ENCODE measurements at regions not wholly inside any gene's neighbourhood (a gene's known extent, or its start where the extent isn't known, plus 50 kb on each side); places are given as distances from the start of the nearest gene placed in this dataset.
"Not testable (repeated sequence)": the region's sequence is repeated elsewhere in the genome, so short reads cannot be mapped to it uniquely, and the experiment has no call there.

DNA sequence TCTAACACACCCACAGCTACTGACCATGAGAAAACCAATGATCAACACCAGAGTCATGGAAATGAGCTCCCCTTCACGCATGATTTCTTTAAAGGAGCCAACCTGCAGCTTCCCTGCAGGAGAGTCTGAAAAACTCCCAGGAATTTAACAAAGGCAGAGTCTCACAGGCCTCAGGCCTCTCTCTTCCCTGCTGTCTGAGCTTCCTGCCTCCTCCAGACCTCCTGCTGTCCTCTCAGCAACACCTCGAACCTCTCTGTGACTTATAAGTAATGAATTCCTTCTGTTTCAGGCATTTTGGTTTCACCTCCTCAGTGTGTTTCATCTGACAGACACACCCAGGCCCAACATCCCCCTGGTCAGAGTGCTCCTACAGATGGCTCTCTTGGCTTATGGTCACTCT lies 1044.4 kb downstream of the UQCRFS1 start:
- DNase-seq = no peak

DNA sequence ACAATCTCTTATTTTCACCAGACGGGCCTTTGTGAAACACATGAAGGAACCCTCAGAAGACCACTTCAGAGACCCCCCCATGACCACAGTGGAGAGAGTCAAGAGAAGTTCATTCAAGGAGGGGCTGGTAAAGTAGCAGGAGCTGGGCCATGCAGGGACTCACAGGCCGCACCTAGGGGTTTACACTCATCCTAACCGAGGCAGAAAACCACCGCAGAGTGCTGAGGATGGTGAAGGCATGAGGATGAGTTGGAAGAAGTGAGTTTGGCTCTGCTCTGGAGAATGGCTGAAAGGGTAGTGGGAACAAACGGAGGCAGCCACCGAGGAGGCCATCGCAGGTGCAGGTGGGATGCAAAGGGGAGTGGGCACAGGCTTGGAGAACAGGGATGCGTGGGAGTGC lies 1046.9 kb downstream of the UQCRFS1 start:
- no peak for DNase-seq

GRCh38 chr19:28164214-28164613 lies 1048.7 kb downstream of the UQCRFS1 start:
- DNase-seq = no peak

GRCh38 chr19:28159065-28159464 lies 1053.9 kb downstream of the UQCRFS1 start:
- no peak for DNase-seq

GRCh38 chr19:28155265-28155664 lies 1057.7 kb downstream of the UQCRFS1 start:
- DNase-seq = no peak

DNA sequence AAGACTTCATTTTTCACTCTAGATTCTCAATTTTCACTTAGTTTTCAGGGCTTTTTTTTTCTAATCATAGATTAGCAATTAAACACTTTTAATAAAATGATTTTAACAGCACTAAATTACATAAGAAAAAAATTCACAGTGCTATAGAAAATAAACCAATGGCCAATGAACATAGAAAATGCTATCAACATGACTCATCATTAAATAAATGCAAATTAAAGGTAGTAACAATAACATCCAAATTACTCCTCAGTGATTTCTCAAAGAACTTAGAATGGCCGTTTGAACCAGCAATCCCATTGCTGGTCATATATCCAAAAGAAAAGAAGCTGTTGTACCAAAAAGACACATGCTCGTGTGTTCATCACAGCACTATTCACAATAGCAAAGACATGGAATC lies 1058.9 kb downstream of the UQCRFS1 start:
- DNase-seq = no peak

GRCh38 chr19:28153123-28153522 lies 1059.8 kb downstream of the UQCRFS1 start:
- DNase-seq = no peak

DNA sequence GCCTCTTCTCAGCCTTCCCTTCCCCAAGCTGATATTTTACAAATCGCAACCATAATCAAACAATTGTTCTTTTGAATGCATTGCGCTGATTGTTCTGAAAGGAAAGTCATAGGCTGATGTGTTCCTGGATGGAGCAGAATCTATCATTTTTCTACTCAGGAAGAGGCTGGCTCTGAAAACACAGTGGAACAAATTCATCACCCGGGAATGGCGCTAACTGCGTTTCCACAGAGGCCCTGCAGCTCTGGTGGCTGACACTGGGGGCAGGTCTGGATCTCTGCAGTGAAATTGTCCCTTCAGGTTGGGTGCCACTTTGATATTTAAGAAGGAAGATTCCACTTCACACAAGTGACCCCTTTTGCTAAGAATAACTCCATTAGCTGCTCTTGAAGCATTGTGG lies 1060.8 kb downstream of the UQCRFS1 start:
- DNase-seq = no peak

- no peak for DNase-seq
Observed at GRCh38 chr19:28150129-28150528, 1062.8 kb downstream of the UQCRFS1 start.

DNA sequence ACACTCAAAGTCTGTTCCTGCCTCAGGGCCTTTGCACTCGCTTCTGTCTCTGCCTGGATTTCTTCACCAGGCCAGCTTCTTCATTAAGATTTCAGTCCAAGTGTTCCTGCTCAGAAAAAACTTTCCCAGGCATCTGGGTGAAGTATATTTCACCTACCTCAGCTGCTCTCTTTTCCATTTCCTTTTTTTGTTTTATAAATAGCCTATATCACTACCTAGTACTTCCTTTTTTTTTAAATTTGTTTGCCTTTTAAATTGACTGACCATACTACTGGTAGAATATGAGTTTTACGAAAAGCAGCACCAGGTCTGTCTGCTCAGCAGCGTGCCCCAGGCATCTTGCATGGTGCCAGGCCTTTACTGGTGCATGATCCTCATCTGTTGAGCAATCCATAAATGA lies 1064.4 kb downstream of the UQCRFS1 start:
- DNase-seq = no peak

GRCh38 chr19:28142258-28142657 lies 1070.7 kb downstream of the UQCRFS1 start:
- DNase-seq = no peak

- DNase-seq = no peak
Observed at GRCh38 chr19:28140201-28140600, 1072.8 kb downstream of the UQCRFS1 start.

- no peak for DNase-seq
Observed at GRCh38 chr19:28137772-28138171, 1075.2 kb downstream of the UQCRFS1 start.

DNA sequence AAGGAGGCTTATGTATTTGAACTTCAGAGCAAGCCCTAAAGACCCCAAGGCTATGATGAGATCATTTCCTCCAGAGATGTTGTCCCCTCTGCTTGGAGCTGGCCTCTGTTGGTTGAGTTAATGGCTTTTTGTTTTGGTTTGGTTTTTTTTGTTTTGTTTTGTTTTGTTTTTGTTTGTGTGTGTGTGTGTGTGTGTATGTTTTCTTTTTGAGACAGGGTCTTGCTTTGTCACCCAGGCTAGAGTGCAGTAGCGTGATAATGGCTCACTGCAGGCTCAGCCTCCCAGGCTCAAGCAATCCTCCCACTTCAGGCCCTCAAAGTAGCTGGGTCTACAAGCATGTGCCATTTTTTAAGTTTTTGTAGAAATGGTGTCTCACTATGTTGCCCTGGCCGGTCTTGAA lies 1076.2 kb downstream of the UQCRFS1 start:
- DNase-seq = no peak

- DNase-seq = no peak
Observed at GRCh38 chr19:28135825-28136224, 1077.1 kb downstream of the UQCRFS1 start.

DNA sequence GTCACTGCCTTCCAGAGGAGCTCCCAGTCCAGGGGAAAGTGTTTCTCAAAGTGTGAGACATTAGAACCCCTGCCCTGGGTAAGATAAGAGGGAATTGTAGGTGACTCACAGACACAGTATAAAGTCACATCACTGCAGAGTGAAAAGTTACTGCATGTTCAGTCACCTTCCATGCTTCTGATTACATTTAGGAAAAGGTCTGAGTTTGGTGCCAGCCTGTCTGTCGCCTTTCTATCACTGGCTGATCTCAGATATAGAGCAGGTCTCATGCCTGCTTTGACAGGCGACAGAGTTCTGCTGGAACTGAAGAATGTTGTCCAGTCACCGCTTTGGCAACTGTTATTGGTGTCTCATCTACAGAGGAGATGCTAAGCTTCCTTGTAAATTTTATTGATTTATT lies 1078.6 kb downstream of the UQCRFS1 start:
- DNase-seq = no peak

GRCh38 chr19:28130881-28131280 lies 1082.1 kb downstream of the UQCRFS1 start:
- DNase-seq = not testable (repeated sequence)

DNA sequence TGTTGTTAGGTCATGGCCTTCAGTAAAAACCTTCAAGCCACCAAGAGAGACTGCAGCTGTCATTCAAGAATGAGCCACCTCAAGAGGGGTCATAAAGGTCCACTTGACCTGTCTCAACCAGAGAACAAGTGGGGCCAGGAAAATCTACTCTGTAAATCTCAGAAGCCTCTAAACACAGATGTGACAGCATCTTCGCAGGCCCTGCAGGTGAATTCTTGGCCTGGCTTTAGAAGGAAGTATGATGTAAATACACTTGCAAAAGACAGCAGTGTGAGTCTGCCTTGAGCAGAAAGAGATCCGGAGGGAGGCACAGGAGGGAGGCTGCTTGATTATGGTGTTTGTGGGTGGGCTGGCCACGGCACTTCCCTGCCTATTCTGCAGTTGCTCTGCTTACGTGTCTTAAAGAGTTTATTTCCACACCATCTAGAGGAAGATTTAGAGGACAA lies 1082.9 kb downstream of the UQCRFS1 start:
- DNase-seq = no peak

DNA sequence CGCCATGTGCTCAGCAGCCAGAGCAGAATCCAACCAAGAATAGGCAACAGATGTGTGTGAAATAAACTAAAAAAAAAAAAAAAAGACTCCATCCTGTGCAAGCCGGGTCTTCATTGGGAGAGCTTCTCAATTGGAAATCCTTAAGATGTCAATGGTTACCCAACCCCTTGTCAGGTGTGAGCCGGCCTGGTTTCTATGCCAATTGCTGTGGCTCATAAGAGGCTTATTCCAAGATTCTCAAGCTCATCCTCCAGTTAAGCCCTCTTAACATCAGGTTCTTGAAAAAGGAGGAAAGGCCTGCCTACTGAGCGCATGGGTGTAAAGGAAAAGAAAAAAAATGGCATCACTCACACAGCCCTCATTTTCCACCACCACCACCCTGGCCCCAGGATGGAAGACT lies 1084.6 kb downstream of the UQCRFS1 start:
- no peak for DNase-seq

- DNase-seq = no peak
Observed at GRCh38 chr19:28126135-28126898, 1086.6 kb downstream of the UQCRFS1 start.

DNA sequence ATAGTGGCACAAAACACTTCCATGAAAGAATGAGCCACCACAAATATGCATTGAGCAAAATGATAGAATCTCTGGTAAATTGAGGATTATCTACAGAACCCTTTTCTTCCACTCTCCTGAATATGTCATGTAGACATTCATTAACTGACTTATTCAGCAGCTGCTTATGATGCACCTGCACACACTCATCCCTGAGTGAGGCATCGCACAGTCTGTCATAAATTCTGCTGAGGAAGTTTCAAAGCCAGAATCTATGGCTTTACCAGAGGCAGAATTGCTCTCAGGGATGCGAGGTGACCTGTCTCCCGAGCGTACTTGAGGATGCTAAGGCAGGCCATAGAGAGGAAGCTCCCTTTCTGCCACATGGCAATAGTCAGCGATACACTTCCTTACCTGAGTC lies 1090.2 kb downstream of the UQCRFS1 start:
- DNase-seq = no peak

DNA sequence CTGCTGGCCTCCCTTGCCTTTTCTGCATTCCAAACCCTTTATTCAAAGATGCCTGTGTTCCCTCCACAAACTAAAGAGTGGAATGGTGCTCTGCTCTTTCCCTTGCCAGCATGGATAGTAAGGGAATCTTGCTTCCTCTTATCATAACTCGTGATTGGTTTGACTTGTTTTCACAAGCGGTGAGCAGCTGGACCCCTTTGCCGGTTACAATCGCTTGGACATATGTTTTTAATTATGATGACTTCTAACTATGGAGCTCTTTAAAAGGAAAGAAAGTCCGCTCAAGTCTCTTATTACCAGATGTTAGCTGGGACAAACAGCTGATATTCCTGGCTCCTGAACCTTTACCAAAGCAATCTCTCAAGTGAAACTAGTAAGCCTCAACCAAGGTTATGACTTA lies 1094.7 kb downstream of the UQCRFS1 start:
- no peak for DNase-seq

GRCh38 chr19:28117143-28117542 lies 1095.8 kb downstream of the UQCRFS1 start:
- DNase-seq = no peak

- DNase-seq = not testable (repeated sequence)
Observed at GRCh38 chr19:28116379-28116778, 1096.6 kb downstream of the UQCRFS1 start.

DNA sequence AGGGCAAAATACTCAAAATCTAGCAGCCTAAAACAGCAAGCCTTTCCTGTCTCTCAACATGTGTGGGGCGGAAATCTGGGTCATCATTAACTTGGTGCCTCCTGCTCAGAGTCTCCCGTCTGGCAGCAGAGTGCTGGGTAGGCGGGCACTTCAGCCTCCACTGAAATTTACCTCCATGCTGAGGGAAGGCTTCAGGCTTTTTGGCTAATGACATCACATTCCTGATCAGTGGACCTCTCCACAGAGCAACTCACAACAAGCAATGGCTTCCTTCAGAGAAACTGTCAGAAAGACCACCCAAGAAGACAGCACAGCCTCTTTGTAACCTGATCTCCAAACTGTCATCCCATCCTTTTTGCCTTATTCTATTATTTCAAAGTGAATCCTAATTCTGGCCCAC lies 1109.0 kb downstream of the UQCRFS1 start:
- DNase-seq = no peak
